GM21390 (cell line): ENCODE measurements at regions not wholly inside any gene's neighbourhood (a gene's known extent, or its start where the extent isn't known, plus 50 kb on each side); places are given as distances from the start of the nearest gene placed in this dataset.
A peak's percentile ranks its signal among the peaks of the same experiment; 100 is the strongest.

Experiments used
- ATAC-seq: cut with Tn5 transposase; IDR thresholded peaks from one replicate; pipeline ENCODE4 v1.9.1; 2021; ENCODE audit not compliant: unreplicated experiment

DNA sequence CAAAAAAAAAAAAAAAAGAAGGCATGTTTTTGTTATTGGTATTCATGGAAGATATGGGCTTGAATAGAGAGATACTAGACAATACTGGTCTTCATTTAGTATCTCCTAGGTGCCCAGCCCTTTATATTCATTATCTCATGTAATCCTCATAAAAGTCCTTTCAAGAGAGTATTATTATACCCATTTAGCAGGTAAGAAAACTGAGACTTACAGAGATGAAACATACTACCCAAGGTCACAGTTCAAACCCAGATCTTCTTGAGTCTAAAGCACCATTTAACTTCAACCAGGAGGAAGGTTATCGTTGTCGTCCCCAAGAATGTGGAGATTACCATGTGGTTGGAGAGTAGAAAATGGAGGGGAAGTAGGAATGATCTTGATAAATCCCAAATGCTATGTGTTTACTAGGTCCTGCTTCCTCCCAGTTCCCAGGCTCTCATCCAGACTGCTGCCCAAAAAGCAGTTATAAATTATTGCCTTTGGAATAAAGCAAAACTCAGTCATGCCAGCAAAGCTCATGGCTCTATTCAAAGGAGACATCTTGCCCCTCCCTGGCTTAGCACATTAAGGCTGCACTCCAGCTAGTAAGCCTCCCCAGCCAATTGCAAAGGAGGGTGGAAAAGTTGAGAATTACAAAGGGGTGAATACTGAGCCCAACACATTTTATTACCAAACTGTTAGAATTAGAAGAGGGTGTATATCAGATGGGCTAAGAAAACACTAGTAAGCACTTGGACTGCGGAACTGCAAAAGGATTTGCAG lies 163.9 kb downstream of the PIK3R1 start:
- no peak for ATAC-seq

DNA sequence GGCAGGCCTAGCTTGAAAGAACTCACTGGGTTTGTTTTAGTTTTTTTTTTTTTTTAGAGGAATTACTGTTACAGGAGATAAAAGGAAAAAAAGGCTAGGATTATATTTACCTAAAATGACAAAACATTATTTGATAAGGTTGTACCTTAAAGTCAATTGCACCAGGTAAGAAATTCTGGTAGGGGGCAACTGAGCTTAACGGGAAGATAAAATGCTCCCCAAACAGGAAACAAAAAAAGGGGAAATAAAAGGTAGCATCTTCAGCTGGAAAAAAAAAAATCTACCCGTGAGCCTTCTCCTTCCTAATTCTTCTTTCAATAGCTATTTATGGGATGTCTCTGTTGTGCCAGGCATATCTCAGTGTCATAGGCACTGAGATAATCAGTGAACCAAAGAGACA lies 164.5 kb downstream of the PIK3R1 start:
- no peak for ATAC-seq

DNA sequence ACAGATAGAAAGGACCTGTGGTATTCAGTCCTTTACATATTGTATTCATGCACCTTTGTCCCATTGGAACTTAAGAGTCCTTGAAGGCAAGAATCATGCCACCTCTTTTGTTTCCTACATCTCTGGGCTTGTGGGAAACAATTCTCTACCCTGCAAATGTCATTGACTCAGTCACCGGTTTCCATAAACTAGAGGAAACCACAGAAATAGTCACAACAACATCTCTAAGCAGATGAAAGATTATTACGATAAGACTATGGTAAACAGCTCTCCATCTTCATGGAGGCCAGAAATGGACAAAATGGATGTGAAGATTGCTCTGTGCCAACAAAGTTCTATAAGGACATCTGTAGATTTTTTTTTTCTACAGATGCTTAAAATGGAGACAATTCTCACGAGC lies 165.5 kb downstream of the PIK3R1 start:
- ATAC-seq = no peak

DNA sequence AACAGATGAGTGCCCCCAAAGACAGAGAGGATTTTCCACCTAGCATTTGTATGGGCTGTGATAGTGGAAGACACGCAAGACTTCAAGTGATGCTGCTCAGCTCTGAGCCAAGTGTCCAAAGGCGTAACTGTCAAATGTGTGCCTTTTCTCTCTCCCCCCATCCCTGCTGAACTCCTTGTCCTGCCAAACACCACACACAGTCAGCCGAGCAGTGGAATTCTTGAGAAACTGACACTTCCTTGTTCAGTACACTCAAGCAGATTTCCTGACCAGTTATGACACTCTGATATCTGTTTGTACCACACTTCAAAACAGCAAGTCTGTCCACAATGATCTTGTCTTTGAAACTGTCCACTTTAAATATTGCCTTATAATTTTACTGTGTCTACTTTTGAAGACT lies 166.4 kb downstream of the PIK3R1 start:
- no peak for ATAC-seq

DNA sequence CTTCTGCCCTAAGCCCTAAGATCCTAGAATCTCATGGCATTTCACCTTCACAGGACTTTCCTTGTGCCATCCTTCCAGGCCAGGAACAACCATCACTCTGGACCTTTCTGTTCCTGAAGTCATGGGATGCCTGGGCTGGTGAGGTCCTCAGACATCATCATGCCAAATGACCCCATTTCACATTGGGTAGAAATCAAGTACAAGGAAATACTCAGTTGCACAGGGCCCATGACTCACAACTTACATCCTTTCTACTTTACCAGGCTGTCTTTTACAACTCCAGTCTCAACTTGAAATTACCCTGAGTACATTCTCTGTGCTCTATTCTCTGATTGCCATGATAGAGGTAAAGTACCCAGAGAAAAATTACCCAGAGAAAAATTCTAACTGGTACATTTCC lies 167.1 kb downstream of the PIK3R1 start:
- ATAC-seq = no peak

DNA sequence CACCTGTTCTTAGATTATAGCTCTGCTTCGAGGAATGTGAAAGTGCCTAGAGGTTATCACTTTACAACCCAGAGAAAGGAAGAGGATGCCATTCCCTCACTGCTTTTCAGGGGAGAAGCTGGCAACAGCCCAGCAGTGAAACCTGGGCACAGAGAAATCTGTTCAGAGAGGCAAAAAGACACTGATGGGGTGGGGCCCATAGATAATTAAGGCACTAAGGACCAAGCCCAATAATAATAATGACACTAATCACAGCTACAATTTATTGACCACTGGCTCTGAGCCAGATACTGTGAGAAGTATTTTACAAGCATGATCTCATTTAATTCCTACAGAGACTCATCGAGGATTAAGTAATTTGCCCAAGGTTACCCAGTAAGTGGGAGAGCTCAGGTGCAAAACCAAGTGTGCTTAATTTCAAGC lies 168.3 kb downstream of the PIK3R1 start:
- no peak for ATAC-seq

DNA sequence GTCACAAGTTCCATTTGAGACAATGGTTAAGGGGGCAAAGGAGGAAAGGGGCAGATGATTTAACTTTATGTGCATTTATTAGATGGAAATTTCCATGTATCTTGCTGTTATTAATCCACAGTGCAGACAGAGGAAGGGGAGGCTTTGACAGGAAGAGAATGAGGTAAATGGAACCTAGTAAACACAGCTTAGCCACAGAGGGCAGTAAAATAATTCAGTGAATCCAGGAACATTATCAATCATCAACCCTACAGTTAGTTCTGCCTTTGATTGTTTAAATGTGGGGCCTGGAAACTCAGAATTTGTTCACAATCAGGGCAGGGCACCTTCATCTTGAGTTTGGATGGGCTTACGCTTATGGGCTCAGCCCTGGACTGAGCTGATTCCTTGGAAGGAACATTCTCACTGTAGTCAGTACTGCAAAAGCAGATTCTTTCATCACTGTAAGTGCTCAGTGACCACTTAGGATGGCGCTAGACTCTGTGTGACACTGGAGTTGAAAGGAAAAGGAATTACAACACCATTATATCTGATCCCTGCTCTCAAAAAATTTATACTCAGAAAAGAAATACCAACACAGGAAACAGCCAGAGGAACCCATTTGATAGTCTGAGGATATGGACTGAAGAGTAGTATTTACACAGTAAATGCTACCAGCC lies 169.5 kb downstream of the PIK3R1 start:
- no peak for ATAC-seq

DNA sequence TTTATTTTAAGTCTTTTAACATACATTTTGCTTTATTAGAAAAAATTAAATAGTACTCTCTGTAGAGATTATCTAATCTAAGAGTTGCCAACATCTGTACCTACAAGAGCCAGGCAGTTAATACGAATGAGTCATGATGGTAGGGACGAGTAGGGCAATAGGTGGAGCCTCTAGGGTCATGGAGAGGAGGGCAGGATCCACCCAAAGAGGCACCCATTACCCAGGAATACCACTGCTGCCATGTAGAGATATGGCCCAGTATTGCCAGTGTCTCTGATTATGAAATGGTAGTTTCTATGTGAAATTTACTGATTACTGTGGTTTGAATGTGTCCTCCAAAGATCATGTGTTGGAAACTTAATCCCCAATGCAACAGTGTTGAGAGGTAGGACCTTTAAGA lies 170.4 kb downstream of the PIK3R1 start:
- no peak for ATAC-seq

DNA sequence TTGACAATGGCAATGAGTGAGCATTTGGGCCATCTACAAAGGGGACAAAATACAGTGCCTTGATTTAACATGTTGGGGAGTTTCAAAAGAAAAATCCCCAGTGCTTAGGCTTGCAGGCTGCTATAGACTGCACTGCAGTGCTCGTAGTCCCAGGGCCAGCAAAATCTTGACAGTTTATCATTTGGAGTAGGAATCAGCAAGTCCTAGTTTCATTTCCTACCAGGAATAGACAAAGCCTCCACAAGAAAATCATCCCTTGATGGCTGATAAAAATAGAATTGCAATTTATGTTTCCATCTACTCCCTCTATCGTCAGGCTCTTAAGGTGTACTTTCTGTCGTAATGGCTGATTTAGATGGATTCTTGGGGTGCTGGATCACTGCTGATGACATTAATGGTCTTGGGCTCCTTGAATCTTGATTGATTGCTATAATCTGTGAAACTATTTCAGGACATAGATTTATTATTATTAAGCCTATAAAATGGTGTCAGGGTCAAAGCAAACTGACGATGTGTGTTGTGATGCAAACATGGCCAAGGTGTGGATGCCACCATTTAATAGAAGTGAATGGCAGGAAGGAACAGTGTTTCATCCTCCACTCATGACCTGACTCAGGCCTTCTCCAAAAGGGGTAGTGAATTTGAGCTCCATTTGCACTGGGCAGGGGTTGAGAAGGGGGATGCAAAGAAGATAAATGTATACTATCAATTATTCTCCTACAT lies 171.7 kb downstream of the PIK3R1 start:
- ATAC-seq = no peak

DNA sequence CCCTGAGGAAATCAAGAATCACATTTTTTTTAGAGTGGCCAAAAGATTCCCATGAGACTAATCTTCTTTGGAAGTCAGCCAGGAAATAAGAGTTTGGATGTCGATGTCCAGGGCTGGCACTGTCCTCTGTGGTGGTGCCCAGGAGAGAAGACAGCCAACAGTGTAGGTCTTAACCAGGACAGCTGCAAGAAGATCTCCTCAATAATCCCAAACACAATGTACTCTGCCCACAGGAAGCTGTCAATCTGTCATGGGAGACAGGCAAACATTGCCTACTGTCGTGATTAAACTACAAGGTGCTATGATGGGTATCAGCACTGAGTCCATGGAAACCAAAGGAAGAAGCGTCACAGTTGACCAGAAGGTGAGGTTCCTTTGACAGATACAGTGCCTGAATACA lies 174.1 kb downstream of the PIK3R1 start:
- ATAC-seq = no peak

DNA sequence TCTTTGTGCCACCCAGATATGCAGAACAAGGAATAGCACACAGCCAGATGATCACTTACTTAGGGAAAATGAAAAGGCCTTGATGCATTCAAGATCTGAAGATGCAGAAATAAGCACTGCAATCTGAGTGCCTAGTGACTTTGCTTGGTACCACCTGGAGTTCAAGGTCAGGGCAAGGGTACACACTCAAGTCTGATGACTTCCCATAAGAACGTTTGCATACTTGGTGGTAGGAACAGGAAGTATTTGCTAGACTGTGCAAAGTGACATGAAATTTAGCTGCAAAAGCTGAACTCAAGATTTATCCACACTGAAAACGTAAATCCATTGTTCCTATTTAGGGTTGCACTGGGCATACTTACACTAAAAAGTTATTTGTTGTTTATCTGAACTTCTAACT lies 177.1 kb downstream of the PIK3R1 start:
- no peak for ATAC-seq

DNA sequence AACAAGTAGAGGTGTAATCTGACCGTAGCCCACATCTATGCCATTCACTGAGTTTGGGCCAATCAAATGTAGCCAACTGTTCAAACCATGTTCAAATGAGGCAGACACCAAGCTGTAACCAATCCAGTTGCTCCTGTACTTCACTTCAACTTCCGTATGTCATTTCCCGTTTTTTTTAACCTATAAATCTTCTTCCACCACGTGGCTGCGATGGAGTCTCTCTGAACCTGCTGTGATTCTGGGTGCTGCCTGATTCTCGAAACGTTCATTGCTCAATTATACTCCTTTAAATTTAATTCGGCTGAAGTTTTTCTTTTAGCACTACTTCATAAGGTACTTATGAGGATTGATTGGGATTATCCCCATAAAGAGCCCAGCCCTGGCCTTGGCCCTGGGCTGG lies 179.7 kb downstream of the PIK3R1 start:
- no peak for ATAC-seq

DNA sequence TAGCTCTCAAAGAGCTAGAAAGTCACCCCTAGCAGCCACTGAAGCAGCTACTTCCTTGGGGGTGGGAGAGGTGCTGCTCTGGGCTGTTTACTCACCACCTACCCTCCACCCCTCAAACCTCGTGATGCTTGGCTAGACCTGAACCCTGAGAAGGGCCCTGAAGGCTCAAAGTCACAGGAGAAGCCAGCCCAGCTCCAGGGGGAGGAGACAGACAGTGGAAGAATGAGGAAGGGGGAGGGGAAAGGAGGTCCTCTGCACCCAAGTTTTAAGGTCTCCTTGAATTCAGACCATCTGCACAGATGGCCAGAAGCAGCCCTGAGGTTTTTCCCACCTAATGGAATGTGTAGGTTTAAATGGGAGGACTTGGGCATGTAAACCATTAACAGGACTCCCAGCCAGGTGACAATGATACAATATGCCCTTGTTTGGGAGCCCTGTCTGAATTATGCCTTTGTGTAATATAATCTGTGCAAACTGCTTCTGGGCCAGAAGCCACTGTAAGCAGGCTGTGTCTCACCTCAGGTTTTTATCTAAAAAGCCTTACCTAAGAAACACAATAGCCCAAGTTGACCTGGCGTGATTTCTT lies 180.5 kb downstream of the PIK3R1 start:
- no peak for ATAC-seq

DNA sequence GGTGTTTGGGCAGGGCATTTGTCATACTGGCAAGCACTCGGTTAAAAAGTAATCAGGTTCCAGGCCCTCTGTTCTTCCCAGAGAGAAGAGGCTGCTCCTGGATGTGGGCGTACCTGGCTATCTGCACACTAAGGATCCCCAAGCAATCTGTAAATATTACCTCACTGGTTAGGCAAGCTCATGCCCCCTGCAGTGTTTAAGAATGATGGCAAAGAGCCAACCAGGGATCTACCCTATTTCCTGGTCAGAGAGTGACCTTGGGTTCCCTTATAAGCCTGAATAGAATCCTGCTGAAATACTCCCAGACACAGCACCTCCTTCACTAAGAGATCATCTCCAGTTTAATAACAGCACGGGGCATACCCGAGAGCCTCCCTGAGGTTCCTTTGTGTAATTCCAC lies 181.2 kb downstream of the PIK3R1 start:
- no peak for ATAC-seq

DNA sequence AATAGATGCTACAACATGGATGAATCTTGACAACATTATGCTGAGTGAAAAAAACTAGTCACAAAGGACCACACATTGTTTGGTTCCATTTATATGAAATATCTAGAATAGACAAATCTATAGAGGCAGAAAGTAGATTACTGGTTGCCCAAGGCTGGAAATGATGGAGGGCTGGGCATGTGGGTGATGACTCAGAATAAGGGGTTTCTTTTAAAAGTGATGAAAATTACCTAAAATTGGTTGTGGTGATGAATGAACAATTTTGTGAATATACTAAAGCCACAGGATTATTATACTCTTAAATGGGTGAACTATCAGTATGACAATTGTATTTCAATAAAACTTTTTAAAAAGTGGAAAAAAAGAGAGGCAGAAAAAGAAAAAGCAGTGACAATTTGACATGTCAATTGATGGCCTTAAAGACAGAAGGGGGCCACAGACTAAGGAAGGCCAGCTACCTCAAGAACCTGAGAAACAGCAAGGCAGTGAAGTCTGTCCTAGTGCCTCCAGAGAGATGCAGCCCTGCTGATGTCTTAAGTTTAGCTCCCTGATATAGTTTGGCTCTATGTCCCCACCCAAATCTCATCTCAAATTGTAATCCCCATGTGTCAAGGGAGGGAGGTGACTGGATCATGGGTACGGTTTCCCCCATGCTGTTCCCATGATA lies 182.7 kb downstream of the PIK3R1 start:
- ATAC-seq = no peak

DNA sequence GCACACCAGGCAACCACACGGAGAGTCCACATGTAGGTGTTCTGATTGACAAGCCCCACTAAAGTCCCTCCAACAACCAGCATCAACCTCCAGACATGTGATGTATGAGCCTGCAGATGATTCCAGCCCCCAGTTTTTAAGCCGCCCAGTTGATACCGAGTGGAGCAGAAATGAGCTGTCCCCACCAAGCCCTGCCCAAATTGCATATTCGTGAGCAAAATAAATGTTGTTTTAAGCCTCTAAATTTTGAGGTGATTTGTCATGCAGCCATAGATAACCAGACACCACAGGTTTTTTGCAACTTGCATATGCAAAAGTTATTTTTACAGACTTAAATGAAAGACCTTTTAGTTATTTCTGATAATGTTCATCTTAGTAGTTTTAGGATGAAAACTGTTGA lies 187.7 kb downstream of the PIK3R1 start:
- no peak for ATAC-seq

DNA sequence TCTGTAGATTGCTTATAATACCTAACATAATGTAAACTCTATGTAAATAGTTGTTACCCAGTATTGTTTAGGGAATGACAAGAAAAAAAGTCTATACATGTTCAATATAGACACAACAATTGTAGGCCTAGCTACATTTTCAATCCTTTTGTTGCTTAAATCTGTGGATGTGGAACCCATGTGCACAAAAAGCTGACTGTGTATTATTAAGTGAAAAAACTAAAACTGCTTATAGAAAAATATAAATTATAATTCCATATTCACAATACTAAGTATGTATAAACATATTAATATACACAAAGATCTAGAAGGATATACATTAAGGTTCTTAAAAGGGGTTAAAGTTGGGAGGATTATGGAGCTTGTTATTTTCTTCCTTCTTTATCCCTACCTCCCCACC lies 188.7 kb downstream of the PIK3R1 start:
- ATAC-seq = no peak

DNA sequence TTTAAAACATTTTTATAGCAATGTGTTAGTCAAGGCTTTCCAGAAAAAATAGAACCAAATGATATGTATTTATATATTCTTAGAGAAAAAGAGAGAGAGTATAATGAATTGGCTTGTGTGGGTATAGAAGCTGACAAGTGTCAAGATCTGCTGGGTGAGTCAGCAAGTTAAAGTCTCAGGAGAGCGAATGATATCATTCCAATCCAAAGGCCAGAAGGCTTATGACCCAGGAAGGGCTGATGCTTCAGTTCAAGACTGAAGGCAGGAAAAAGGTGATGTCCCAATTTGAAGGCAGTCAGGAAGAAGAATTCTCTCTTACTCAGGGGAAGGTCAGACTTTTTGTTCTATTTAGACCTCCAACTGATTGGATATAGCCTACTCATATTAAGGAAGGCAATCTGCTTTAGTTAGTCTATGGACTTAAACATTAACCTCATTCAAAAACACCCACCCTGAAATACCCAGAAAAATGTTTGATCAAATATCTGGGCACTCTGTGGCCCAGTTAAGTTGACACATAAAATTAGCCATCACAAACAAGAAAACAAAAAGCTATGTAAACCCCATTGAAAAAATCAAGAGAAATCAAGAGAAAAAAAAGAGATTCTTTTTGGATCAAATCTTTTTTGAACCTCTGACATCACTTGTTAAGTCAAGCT lies 189.6 kb downstream of the PIK3R1 start:
- no peak for ATAC-seq

DNA sequence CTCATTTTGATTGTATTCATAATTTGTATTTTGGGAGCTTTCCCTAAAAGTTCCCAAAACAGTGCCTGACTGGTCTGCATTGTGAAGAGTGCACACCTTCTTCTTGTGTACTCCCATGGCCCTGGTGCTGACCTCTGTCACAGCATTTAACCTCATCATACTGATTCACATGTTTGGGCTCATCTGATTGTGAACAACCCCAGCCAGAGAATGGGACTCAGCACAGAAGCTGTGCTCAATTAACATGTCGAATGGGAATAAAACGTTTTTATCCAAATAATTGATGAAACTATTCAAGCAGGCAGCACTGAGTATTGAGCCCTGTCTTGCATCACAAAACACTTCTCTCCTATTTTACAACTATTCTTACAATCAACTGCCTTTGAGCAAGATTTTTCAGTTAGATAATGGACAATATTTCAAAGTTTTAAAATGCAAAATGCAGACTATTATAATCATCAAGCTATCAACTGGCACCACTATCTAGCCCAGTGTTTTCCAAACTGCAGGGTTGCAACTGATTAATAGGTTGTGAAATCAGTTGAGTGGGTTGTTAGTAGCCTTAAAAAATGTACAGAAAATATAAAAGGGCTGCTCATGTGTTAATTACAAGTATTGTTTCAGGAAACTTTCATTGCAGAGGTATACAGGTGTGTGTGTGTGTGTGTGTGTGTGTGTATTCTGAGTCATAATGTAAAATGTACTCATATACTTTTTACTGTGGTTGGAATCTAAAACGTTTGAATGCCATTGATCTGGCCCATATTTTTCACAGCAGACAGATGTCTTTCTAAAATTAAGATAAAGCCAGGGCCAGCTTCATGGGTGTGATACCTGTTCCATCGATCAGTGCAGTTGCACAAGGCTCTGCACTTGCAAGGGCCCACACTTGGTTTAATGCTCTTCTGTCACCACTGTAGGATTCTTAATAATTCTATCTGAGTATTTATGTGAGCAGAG lies 190.5 kb downstream of the PIK3R1 start:
- peak; percentile 19 for ATAC-seq
